IPS-18a (cell line): ENCODE measurements at regions not wholly inside any gene's neighbourhood (a gene's known extent, or its start where the extent isn't known, plus 50 kb on each side); places are given as distances from the start of the nearest gene placed in this dataset.

ENCODE experiments used
- H3K27ac ChIP-seq: one replicate; pipeline ENCODE4 v1.5.1; 2013; ENCODE audit warnings: low read length
- H3K27me3 ChIP-seq: one replicate; pipeline ENCODE4 v1.6.1; 2013; ENCODE audit warnings: mild to moderate bottlenecking, low read length; ENCODE audit not compliant: control insufficient read depth, insufficient read depth
- H3K36me3 ChIP-seq: one replicate; pipeline ENCODE4 v1.6.1; 2013; ENCODE audit warnings: low read depth, low read length; ENCODE audit not compliant: control insufficient read depth
- H3K4me1 ChIP-seq: one replicate; pipeline ENCODE4 v1.6.1; 2013; ENCODE audit warnings: low read depth, low read length; ENCODE audit not compliant: control insufficient read depth
- H3K4me3 ChIP-seq: one replicate; pipeline ENCODE4 v1.5.1; 2013; ENCODE audit warnings: low read length
- H3K9ac ChIP-seq: one replicate; pipeline ENCODE4 v1.6.1; 2013; ENCODE audit warnings: mild to moderate bottlenecking, low read length, moderate library complexity
- H3K9me3 ChIP-seq: one replicate; pipeline ENCODE4 v1.6.1; 2013; ENCODE audit warnings: low read depth, low read length; ENCODE audit not compliant: control insufficient read depth

- H3K4me1 ChIP-seq, result peaks cover 13% of the 10 kb centered on the region
- H3K27me3 ChIP-seq, result no peaks in the 10 kb centered on the region
- H3K36me3 ChIP-seq, result peaks cover 21% of the 10 kb centered on the region
- no peak overlapping the region for H3K4me3 ChIP-seq
- no peaks in the 10 kb centered on the region for H3K9me3 ChIP-seq
- no peak overlapping the region for H3K27ac ChIP-seq
- no peak overlapping the region for H3K9ac ChIP-seq
Measured at GRCh38 chr17:77484111-77484510, 343.3 kb downstream of the SEC14L1 start.

GRCh38 chr17:77485089-77485833 lies 344.5 kb downstream of the SEC14L1 start:
- H3K36me3 ChIP-seq, result peaks cover 29% of the 10 kb centered on the region
- peaks cover 4% of the 10 kb centered on the region for H3K4me1 ChIP-seq
- H3K4me3 ChIP-seq, result no peak overlapping the region
- no peaks in the 10 kb centered on the region for H3K27me3 ChIP-seq
- H3K27ac ChIP-seq, result no peak overlapping the region
- no peak overlapping the region for H3K9ac ChIP-seq
- H3K9me3 ChIP-seq, result no peaks in the 10 kb centered on the region

GRCh38 chr17:77487211-77487629 lies 346.5 kb downstream of the SEC14L1 start:
- Histone ChIP-seq H3K27ac (no peak overlapping the region), H3K9me3 (no peaks in the 10 kb centered on the region), H3K4me3 (no peak overlapping the region), H3K4me1 (no peaks in the 10 kb centered on the region), H3K27me3 (no peaks in the 10 kb centered on the region), H3K36me3 (peaks cover 37% of the 10 kb centered on the region), H3K9ac (no peak overlapping the region)

- no peaks in the 10 kb centered on the region for H3K27me3 ChIP-seq
- no peak overlapping the region for H3K9ac ChIP-seq
- no peak overlapping the region for H3K4me3 ChIP-seq
- no peak overlapping the region for H3K27ac ChIP-seq
- H3K9me3 ChIP-seq, result no peaks in the 10 kb centered on the region
- peaks cover 38% of the 10 kb centered on the region for H3K36me3 ChIP-seq
- H3K4me1 ChIP-seq, result no peaks in the 10 kb centered on the region
Measured at GRCh38 chr17:77487677-77488530, 347.1 kb downstream of the SEC14L1 start.

DNA sequence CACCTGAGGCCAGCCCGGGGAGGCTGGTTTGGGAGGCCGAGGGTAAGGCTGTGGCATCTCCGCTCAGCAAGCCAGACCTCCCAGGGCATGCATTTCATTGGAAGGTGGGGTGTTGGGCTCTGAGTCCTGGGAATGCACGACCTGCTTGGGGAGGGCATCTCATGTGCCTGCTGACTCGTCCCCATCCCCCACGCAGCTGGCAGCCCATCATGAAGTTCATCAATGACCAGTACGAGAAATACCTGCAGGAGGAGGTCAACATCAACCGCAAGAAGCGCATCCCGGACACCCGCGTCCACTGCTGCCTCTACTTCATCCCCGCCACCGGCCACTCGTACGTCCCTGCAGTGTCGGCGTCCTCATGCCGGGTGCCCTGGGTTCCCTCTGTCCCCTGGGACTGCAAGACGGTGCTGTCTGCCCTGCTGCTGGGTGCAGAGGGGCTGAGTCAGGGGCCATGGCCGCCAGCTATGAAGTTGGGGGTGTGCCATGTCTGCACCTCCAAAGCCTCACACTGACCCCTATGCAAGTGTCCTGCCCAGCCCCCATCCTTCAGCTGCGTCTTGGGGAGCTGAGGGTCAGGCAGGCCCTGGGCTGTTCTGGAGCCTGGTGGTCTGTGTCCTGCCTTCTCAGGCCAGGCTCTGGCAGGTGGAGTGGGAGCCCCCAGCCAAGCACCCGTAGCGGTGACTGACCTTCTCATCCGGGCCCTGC lies 347.9 kb downstream of the SEC14L1 start:
- Histone ChIP-seq H3K36me3 (peaks cover 34% of the 10 kb centered on the region), H3K27ac (no peak overlapping the region), H3K9me3 (no peaks in the 10 kb centered on the region), H3K4me1 (no peaks in the 10 kb centered on the region), H3K4me3 (no peak overlapping the region), H3K27me3 (no peaks in the 10 kb centered on the region), H3K9ac (no peak overlapping the region)

DNA sequence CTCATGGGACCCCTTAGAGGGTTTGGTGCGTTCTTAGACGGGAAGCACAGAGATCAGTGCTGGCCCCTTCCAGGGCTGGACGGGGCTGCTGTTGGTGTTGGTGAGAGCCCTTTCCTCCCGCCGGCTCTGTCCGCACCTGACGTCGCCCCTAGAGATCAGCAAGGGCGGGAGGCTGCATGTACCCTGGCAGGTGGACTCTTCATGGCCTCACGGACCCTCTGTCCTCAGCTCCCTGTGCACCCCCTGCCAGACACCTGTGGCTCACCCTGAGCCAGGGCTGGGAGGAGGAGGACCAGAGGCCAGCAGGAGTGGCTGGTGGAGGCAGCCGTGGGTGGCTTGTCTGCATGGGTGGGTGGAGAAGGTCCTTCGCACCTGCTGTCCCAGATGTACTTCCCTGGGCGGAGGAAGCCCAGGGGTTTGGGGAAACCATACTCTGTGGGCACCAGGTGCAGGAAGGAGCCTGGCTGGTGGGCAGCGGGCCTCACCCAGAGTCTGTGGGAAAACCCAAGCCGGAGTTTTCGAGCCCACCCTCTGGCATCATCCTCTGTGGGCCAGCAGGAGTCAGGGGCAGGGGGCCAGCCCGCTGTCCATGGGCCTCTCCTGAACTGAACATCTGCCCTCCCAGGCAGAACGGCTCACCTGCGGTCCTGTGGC lies 348.6 kb downstream of the SEC14L1 start:
- Histone ChIP-seq H3K4me3 (no peak overlapping the region), H3K27me3 (no peaks in the 10 kb centered on the region), H3K4me1 (no peaks in the 10 kb centered on the region), H3K27ac (no peak overlapping the region), H3K36me3 (peaks cover 38% of the 10 kb centered on the region), H3K9me3 (no peaks in the 10 kb centered on the region), H3K9ac (no peak overlapping the region)

DNA sequence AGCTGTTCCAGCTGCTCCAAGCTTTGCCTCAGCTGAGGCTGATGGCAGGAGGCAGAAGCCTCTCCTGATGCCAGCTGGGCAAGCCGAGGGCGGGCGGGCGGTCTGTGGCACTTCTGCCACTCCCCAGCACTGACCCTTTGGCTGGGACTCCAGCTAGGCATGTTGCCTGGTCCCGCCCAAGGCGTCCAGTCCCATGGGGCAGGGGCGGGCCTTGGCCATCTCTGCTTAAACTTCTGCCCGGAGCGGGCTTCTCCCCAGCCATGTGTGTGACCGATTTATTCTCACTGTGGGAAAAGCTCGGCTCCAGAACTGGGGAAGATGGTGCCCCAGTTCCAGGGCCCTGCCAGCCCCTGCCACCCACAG lies 349.1 kb downstream of the SEC14L1 start:
- H3K4me3 ChIP-seq, result no peak overlapping the region
- no peak overlapping the region for H3K27ac ChIP-seq
- H3K9me3 ChIP-seq, result no peaks in the 10 kb centered on the region
- H3K36me3 ChIP-seq, result peaks cover 39% of the 10 kb centered on the region
- H3K9ac ChIP-seq, result no peak overlapping the region
- H3K4me1 ChIP-seq, result no peaks in the 10 kb centered on the region
- no peaks in the 10 kb centered on the region for H3K27me3 ChIP-seq

DNA sequence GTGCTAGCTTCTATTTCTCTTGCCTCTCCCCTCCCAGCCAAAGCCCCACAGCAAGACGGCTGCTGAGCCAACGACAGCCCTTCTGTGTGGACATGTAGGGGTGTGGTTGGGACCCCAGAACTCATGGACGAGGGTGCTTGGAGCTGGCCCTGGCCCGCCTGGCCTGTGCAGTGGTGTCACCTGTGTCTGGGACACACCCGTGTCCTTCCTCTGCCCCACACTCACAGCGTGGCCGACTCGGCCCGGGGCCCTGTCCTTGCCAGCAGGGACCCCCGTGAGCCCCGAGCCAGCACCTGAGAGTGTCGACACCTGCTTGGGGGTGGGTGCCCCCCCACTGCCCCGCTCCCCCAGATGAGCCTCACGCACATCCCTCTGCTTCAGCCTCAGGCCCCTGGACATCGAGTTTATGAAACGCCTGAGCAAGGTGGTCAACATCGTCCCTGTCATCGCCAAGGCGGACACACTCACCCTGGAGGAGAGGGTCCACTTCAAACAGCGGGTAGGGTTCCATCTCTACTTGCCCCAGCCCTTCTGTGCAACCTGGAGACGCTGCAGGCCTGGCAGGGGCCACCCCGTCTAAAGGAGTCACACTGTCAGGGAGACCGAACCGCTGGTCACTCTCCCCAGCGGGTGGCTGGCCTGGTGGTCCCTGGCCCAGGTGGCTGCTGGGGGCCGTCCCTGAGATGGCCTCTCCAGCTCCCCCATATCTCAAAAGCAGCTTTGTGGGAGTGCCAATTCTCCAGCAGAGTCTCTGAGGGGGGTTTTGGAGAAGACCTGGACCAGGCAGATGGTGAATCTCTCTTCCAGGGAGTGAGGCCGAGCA lies 349.8 kb downstream of the SEC14L1 start:
- Histone ChIP-seq H3K4me3 (no peak overlapping the region), H3K27me3 (no peaks in the 10 kb centered on the region), H3K27ac (no peak overlapping the region), H3K4me1 (no peaks in the 10 kb centered on the region), H3K9me3 (no peaks in the 10 kb centered on the region), H3K9ac (no peak overlapping the region), H3K36me3 (peaks cover 39% of the 10 kb centered on the region)

DNA sequence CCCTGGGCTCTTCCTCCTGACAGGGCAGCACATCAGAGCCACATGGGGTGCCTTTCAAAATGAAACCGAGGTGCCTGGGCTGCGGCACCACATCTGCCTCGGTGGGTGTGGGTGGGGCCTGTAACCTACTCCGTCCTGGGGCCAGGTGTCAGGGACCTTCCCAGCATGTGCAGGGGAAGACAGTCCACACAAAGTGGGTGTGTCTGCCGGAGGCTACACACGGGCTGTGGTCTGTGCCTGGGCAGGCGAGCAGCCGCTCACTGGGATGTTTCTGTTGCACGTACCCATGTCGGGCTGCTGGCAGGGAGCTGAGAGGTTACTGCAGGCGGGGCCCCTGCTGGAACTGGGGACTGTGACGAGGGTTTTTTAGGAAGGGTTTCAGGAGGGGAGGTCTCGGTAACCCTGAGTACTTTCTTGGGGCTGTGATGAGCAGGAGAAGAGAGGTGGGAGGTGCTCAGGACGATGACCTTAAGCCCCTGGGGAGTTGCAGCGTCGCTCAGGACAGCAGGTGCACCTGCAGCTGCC lies 351.2 kb downstream of the SEC14L1 start:
- Histone ChIP-seq H3K4me3 (no peak overlapping the region), H3K9me3 (no peaks in the 10 kb centered on the region), H3K4me1 (no peaks in the 10 kb centered on the region), H3K27me3 (no peaks in the 10 kb centered on the region), H3K9ac (no peak overlapping the region), H3K27ac (no peak overlapping the region), H3K36me3 (peaks cover 49% of the 10 kb centered on the region)

DNA sequence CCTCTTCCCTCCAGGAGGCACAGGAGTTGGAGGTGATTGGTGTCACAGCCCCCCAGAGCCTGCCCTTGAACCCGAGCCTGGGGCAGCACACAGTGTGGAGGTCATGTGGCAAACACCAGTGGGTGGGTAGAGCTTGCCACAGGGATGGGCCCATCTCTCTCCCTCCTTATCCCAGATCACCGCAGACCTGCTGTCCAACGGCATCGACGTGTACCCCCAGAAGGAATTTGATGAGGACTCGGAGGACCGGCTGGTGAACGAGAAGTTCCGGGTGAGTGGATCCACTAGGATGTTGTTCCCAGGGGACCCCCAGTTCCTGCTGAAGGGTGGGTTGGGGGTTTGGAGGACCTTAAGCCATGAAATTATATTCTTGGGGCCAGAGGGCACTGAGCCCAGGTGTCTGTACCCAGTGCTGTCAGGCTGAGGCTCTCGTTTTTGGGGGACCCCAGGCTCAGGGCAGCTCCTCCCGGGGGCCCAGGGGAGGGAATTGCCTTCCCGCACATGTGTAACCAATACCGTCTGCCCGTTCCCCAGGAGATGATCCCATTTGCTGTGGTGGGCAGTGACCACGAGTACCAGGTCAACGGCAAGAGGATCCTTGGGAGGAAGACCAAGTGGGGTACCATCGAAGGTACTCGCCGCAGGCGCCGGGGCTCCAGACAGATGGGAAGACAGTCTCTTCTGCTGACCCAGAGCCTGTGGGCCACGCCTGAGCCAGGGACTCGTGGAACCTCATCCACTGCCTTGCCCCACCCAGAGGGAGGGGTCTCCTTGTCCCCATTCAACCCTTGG lies 351.9 kb downstream of the SEC14L1 start:
- Histone ChIP-seq H3K27ac (no peak overlapping the region), H3K4me1 (no peaks in the 10 kb centered on the region), H3K4me3 (no peak overlapping the region), H3K9ac (no peak overlapping the region), H3K36me3 (peaks cover 44% of the 10 kb centered on the region), H3K9me3 (no peaks in the 10 kb centered on the region), H3K27me3 (no peaks in the 10 kb centered on the region)
